HG03039 (cell line): ENCODE measurements at regions not wholly inside any gene's neighbourhood (a gene's known extent, or its start where the extent isn't known, plus 50 kb on each side); places are given as distances from the start of the nearest gene placed in this dataset.
"Not testable (repeated sequence)": the region's sequence is repeated elsewhere in the genome, so short reads cannot be mapped to it uniquely, and the experiment has no call there.

Source experiments
- ATAC-seq: cut with Tn5 transposase; IDR thresholded peaks from one replicate; pipeline ENCODE4 v1.9.1; 2021; ENCODE audit warnings: mild to moderate bottlenecking, moderate library complexity; ENCODE audit not compliant: unreplicated experiment

DNA sequence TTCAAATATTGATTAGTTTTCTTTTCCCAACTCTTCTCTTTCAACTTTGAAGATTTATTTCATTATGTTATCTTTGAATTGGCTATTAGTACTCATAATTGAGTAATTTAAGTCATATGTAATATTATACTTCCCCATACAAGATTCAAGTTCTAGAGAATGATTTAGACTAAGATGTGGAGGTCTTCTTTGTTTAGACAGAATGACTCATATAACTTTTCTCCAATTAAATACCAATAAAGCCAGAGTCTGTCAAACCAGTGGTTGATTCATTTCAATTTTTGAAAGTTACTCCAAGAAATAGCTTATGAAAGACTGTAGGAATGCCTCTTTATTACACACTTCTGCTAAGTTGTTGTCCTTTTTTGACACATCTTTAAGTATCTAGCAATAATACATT, 115.8 kb upstream of the SLC35F3 start:
- no peak for ATAC-seq

DNA sequence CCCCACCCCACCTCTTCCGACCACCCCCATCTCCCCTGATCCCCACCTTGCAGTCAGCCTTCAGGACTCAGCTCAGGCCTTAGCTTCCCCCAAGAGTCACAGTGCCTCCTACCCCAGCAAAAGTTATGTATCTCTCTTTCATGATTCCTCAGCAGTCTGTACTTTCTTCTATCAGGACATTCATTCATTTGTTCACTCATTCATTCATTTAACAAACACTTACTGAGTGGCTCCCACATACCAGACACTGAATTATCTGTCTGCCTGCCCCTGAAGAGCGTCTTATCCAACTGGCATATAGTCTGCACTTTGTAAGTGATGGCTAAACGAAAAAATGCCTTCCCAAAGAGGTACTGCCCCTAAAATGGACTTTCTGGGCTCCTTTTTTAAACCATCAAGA, 114.4 kb upstream of the SLC35F3 start:
- no peak for ATAC-seq

DNA sequence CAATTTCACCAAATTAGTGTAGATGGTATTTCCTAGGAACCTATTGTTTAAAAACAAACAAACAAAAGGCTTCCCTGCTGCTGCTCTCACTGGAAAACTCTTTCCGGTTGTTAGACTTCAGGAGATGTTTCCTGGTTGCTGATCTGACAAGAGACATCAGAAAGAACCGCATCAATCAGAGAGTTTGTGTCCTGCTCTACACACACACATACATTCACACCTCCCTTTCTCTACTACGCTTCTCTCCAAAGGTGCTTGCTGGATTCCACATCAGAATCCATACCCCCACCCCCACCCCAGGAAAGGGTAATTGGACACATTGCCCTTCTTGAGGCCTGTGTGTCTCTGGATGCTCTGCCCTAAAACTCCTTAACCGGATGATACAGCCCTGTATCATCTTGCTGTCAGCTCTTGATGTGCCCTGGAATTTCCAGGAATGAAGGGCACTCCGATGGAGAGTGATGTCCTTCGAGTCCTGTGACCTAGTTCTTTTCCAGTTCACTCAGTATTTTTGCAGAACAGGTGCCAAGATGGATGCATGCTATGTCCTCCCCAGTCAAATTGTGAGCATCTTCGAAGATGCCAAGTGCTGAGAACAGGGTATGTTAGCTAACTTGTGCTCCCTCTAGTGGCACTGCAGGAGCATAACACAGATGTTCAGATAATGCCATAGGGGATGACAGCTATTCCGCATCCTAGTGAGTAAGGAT, 113.7 kb upstream of the SLC35F3 start:
- ATAC-seq, result peak; percentile 82

DNA sequence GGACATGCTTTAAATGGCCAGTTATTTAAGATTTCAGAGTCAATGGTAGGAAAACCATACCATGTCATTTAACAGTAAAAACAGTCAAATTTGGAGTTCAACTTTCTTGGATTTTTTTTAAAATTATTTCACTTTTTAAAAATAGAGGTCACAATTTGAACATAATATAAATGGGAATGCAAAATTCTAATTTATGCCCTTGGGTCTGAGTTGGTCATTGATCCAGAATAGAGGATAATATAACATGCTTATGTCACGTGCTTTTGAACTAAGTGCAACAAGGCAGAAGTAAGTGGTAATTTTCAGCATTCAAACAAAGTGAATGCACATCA, 113.1 kb upstream of the SLC35F3 start:
- ATAC-seq, result no peak

DNA sequence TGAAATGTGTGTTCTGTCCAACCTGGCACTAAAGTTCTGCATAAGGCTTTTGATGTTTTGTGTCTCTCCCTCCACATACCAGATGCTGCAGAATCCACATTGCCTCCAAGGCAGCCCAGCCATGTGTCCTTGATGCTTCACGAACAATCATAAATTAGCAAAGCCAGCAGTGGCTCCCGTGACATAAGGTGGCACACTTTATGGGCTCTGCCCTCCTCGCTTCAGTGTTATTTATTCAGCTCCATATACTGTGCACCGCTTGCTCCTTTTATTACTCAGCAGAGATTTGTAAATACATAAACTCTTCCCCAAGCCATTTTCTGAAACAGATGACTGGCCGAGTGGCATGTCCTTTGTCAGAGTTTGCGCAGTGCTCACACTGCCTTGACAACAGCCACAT, 112.8 kb upstream of the SLC35F3 start:
- no peak for ATAC-seq

DNA sequence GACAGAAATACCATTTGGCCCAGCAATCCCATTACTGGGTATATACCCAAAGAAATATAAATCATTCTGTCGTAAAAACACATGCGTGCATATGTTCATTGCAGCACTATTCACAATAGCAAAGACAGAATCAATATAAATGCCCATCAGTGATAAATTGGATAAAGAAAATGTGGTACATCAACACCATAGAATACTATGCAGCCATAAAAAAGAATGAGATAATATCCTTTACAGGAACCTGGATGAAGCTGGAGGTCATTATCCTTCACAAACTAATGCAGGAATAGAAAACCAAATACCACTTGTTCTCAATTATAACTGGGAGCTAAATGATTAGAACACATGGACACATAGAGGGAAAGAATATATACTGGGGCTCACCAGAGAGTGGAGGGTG, 109.6 kb upstream of the SLC35F3 start:
- ATAC-seq, result no peak

DNA sequence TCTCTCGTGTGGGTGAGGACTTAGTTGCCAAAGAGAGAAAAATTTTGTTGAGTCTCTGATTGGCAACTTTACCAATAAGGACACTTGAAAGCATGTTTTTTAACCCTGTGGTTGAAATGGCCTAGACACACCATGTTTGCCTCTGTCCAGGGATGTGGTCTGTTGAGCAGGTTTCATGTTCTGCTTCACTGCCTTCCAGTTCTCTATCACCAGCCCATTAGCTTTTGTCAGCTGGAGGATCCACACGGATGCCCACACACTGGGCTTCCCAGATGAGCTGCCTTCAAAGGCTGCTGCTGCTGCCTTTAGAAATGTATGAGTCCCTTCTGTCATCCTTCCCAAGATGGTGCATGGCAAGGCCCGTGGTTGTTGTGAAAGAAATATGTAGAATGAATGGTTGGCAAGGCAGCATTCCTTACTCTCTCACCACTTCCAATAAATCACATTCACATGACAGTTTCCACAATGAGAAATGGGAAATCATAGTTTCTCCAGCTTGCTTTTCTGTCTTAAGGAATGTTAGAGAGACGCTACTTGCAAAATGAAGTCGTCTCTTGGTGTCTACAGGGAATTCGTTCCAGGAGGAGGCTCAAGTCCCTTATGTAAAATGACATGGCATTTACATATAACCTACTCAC, 108.2 kb upstream of the SLC35F3 start:
- no peak for ATAC-seq

DNA sequence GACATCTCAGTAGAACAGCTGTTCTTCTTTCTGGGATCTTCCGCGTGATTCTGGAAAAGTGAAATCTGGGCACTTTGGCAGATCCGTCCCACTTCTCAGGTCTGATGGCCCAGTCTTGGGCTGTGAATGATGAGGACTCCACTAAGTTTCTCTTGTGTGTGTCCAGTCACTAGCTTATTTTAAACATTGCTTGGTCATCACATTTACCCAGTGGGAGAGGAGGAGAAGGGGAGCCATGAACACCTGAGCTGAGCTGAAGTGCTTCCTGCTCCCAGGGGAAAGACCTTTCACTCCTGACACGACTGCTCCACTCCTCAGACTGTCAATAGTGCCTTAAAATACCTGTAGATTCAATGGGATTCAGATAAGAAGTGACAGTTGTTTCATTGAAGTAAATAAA, 101.9 kb upstream of the SLC35F3 start:
- ATAC-seq, result no peak

DNA sequence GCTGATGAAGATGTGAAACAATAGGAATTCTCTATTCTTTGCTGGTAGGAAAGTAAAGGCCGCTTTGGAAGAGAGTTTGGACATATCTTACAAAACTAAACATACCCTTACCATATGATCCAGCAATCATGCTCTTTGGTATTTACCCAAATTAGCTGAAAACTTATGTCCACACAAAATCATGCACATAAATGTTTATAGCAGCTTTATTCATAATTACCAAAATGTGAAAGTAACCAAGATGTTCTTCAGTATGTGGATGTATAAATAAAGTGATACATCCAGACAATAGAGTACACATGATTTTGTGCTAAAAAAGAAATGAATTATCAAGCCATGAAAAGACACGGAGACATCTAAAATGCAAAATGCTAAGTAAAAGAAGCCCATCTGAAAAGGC, 98.7 kb upstream of the SLC35F3 start:
- ATAC-seq, result no peak

DNA sequence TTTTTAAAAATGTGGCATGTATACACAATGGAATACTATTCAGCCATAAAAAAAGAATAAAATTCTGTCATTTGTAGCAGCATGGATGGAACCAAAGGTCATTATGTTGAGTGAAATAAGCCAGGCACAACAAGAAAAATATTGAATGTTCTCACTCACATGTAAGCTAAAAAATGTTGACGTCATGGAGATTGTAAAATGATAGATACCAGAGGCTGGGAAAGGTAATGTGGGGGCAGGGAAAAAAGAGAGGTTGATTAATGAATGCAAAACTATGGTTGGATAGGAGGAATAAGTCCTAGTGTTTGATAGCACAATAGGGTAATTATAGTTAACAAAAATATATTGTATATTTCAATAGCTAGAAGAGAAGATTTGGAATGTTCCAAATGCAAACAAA, 89.1 kb upstream of the SLC35F3 start:
- ATAC-seq, result no peak

DNA sequence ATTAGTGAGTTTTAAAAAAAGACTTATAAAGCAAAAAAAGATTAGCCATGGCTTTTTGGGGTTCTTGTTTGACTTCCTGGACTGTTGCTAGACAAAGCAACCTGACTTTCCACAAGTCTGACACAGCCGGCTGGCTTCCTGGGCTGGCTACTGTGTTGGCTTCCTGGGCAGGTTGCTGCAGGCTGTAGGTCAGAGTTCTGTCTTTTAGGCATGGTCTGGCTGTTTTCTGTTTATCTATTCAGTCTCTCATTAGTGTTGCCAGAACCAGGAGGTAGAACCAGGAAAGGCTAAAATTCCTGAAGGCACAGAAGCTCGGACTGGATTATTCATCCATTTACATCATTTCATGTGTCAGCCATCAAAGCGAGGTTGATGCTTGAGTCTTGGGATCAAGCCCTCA, 88.6 kb upstream of the SLC35F3 start:
- no peak for ATAC-seq

DNA sequence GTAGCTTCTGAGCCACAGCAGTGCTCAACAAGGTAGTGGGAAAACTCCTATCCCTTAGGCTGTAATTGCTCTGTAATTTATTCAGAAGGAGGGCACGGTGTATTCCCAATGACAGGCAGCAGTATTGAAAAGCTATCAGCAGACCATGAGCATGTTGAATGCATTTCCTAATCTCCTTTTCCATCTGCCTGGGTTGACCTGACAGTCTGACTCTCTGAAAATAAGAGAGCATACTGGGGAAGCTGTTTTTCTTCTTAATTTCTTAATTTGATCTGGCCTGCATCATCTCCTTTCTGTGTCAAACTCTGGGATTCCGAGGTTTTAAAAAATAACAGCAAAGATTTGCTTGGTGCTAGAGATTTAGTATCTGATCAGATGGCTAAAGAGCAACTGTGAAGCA, 88.1 kb upstream of the SLC35F3 start:
- ATAC-seq, result no peak

DNA sequence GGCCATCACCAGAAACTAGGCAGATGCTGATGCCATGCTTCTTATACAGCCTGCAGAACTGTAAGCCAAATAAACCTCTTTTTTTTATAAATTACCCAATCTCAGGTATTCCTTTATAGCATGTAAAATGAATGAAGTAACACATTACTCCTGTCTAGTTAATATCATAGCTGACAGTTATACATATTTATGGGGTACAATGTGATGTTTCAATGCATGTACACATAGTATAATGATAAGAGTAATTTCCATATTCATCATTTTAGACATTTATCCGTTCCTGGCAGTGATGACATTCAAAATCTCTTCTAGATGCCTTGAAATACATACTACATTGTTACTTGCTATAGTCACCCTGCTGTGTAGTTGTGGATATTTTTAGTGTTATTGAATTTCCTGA, 85.4 kb upstream of the SLC35F3 start:
- no peak for ATAC-seq

DNA sequence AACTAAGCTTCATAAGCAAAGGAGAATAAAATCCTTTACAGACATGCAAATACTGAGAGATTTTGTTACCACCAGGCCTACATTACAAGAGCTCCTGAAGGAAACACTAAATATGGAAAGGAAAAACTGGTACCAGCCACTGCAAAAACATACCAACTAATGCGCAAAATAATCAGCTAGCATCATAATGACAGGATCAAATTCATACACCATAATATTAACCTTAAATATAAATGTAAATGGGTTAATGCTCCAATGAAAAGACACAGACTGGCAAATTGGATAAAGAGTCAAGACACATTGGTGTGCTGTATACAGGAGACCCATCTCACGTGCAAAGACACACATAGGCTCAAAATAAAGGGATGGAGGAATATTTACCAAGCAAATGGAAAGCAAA, 80.3 kb upstream of the SLC35F3 start:
- ATAC-seq, result not testable (repeated sequence)

DNA sequence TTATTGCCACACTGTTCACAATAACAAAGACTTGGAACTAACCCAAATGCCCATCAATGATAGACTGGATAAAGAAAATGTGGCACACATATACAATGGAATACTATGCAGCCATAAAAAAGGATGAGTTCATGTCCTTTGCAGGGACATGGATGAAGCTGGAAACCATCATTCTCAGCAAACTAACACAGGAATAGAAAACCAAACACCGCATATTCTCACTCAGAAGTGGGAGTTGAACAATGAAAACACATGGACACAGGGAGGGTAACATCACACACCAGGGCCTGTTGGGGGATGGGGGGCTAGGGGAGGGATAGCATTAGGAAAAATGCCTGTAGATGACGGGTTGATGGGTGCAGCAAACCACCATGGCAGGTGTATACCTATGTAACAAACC, 76.5 kb upstream of the SLC35F3 start:
- ATAC-seq, result not testable (repeated sequence)

DNA sequence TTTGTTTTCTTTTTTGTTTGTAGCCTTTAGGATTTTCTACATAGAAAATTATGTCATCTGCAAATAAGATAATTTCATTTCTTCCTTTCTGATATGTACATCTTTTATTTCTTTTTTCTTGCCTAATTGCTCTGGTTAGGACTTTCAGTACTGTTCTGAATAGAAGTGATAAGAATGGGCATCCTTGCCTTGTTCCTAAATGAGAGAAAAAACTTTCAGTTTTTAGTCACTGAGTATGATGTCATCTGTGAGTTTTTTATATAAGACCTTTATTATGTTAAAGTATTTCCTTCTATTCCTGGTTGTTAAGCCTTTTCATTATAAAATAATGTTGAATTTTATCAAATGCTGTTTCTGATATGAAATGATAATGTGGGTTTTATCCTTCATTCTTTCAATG, 76.0 kb upstream of the SLC35F3 start:
- no peak for ATAC-seq

DNA sequence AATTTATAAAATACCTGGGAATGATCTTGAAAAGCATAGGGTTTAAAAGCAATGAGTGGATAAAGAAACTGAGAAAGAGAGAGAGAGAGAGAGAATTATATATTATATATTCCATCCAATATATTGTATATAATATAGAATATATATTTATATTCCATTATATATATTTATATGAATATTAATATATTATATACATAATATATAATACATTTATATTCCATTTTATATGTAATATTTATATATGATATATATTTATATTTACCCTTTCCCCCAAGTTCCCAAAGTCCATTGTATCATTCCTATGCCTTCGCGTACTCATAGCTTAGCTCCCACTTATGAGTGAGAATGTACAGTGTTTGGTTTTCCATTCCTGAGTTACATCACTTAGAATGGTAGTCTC, 69.9 kb upstream of the SLC35F3 start:
- ATAC-seq, result no peak

DNA sequence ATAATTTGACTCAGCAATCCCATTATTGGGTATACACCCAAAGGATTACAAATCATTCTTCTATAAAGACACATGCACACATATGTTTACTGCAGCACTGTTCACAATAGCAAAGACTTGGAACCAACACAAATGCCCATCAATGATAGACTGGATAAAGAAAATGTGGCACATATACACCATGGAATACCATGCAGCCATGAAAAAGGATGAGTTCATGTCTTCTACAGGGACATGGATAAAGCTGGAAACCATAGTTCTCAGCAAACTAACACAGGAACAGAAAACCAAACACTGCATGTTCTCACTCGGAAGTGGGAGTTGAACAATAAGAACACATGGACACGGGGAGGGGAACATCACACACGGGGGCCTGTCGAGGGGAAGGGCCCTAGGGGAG, 66.3 kb upstream of the SLC35F3 start:
- not testable (repeated sequence) for ATAC-seq

DNA sequence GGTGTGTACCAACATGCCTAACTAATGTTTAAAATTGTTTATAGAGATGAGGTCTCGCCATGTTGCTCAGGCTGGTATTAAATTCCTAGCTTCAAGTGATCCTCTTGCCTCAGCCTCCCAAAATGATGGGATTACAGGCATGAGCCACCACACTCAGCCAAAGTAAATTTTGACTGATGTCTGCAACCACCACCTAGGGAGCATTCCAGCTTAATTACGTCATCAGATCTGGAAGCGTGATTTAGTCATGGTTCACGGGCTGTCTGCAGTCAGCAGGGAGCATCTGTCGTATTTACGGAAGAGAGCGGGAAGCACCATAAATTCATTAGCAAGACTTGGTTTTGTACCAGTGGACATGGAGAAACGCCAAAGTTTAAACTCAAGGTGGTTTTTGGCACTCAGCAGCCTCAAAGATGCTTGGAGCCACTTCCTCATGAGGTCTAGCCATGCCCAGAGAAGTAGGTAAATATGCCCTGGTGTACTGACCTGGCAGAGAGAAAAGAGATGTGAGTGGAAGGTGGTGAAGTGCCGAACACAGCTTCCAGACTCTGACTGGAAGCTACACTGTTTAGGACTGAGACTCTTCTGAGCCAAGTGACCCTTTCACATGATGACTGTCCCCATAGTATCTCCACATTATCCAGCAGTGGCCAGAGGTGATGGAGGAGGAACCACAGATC, 60.8 kb upstream of the SLC35F3 start:
- no peak for ATAC-seq

DNA sequence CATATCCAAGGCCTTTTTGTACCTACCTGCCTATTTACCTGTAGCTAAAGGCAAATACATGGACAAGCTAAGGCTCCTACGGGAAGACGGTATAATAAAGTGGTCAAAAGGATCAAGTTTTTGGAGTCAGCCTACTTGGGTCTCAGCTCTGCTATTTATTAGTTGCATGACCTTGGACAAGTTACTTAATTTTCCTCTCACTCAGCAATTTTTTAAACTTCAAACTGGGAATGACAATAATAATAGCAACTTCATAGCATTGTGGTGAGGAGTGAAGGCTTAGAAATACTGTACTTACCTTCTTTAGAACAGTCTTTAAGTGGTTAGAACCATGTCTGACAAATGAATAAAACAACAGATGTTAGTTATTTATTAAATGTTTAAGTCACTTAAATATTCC, 60.2 kb upstream of the SLC35F3 start:
- no peak for ATAC-seq

DNA sequence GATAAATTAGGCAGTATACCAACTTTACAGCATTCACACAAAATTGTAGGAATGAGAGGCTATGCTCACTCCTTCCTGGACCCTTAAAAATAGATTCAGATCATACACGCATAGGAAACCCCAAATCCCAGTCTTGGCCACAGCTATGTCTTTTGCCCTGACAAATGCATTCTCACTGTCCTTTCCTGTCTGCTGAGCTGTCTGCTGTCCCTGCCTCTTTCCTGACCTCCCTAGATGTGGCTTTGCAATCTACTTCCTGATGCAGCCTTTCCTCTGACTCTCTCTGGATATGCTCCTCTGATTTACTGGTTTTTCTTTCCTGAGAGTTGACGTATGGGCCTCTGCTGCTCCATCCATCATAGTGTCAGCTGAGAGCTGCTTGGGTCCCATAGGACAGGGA, 59.8 kb upstream of the SLC35F3 start:
- no peak for ATAC-seq
